ENCODE measurements at regions not wholly inside any gene's neighbourhood (a gene's known extent, or its start where the extent isn't known, plus 50 kb on each side); places are given as distances from the start of the nearest gene placed in this dataset.

- no peak for TF ChIP-seq EZH2 (IDR thresholded peaks at IDR 0.05; ENCODE audit: insufficient read depth, low read length)
- no peak for DNase-seq (ENCODE audit: low read depth)
- H3K9me3 Mint-ChIP-seq (ENCODE audit: unreplicated experiment): peaks cover 5% of the 10 kb centered on the region
- H3K27ac ChIP-seq (ENCODE audit: low read depth, low read length): no peak overlapping the region
- no peaks in the 10 kb centered on the region for H3K36me3 Mint-ChIP-seq (ENCODE audit: low read depth, unreplicated experiment)
- no peaks in the 10 kb centered on the region for H3K27me3 ChIP-seq (ENCODE audit: insufficient read depth, low read length)
- no peaks in the 10 kb centered on the region for H3K4me1 Mint-ChIP-seq (ENCODE audit: low read depth, unreplicated experiment)
- no peaks in the 10 kb centered on the region for H3K79me2 ChIP-seq (ENCODE audit: insufficient read depth, low read length)
- H3K27me3 Mint-ChIP-seq (ENCODE audit: low read depth, unreplicated experiment): no peaks in the 10 kb centered on the region
- FAIRE-seq: no peak
- H3K9ac ChIP-seq (ENCODE audit: low read length): no peak overlapping the region
- no peaks in the 10 kb centered on the region for H4K20me1 ChIP-seq (ENCODE audit: insufficient read depth, low read length)
- no peaks in the 10 kb centered on the region for H3K36me3 ChIP-seq (ENCODE audit: insufficient read depth, low read length)
- no peak overlapping the region for H3K4me2 ChIP-seq (ENCODE audit: low read length)
- no peak overlapping the region for H3K4me3 Mint-ChIP-seq (ENCODE audit: unreplicated experiment)
- no peaks in the 10 kb centered on the region for H3K4me1 ChIP-seq (ENCODE audit: insufficient read depth, low read length)
- H3K9me3 ChIP-seq (ENCODE audit: insufficient read depth, low read depth, low read length): no peaks in the 10 kb centered on the region
- no peak overlapping the region for H2AFZ ChIP-seq (ENCODE audit: low read depth, low read length)
- H3K27ac Mint-ChIP-seq (ENCODE audit: unreplicated experiment): no peak overlapping the region
- H3K4me3 ChIP-seq (ENCODE audit: insufficient read depth, low read depth, low read length): no peak overlapping the region
Observed at GRCh38 chr1:166538646-166539045, 300.6 kb upstream of the POGK start.

GRCh38 chr1:166544036-166544435 is 295.2 kb upstream of the POGK start:
- Histone ChIP-seq H3K27me3 (ENCODE audit: insufficient read depth, low read length) (no peaks in the 10 kb centered on the region), H4K20me1 (ENCODE audit: insufficient read depth, low read length) (no peaks in the 10 kb centered on the region), H3K4me2 (ENCODE audit: low read length) (no peak overlapping the region), H3K9me3 (ENCODE audit: insufficient read depth, low read depth, low read length) (no peaks in the 10 kb centered on the region), H2AFZ (ENCODE audit: low read depth, low read length) (no peak overlapping the region), H3K79me2 (ENCODE audit: insufficient read depth, low read length) (no peaks in the 10 kb centered on the region), H3K9ac (ENCODE audit: low read length) (no peak overlapping the region), H3K27ac (ENCODE audit: low read depth, low read length) (no peak overlapping the region), H3K36me3 (ENCODE audit: insufficient read depth, low read length) (no peaks in the 10 kb centered on the region), H3K4me1 (ENCODE audit: insufficient read depth, low read length) (no peaks in the 10 kb centered on the region), H3K4me3 (ENCODE audit: insufficient read depth, low read depth, low read length) (no peak overlapping the region)
- H3K4me1 Mint-ChIP-seq (ENCODE audit: low read depth, unreplicated experiment): no peaks in the 10 kb centered on the region
- TF ChIP-seq CTCF (IDR thresholded peaks at IDR 0.05; ENCODE audit: insufficient read depth, low read depth, low read length): no peak
- TF ChIP-seq EZH2 (IDR thresholded peaks at IDR 0.05; ENCODE audit: insufficient read depth, low read length): no peak
- FAIRE-seq (no peak), DNase-seq (ENCODE audit: low read depth) (no peak)
- H3K27me3 Mint-ChIP-seq (ENCODE audit: low read depth, unreplicated experiment): no peaks in the 10 kb centered on the region
- peaks cover 1% of the 10 kb centered on the region for H3K9me3 Mint-ChIP-seq (ENCODE audit: unreplicated experiment)
- no peaks in the 10 kb centered on the region for H3K36me3 Mint-ChIP-seq (ENCODE audit: low read depth, unreplicated experiment)
- no peak overlapping the region for H3K27ac Mint-ChIP-seq (ENCODE audit: unreplicated experiment)
- no peak overlapping the region for H3K4me3 Mint-ChIP-seq (ENCODE audit: unreplicated experiment)

- TF ChIP-seq CTCF (IDR thresholded peaks at IDR 0.05; ENCODE audit: insufficient read depth, low read depth, low read length) (no peak), EZH2 (IDR thresholded peaks at IDR 0.05; ENCODE audit: insufficient read depth, low read length) (no peak)
Observed at GRCh38 chr1:166544561-166544960, 294.7 kb upstream of the POGK start.

More at GRCh38 chr1:166544561-166544960, 294.7 kb upstream of the POGK start:
- H4K20me1 ChIP-seq (ENCODE audit: insufficient read depth, low read length): no peaks in the 10 kb centered on the region
- H3K79me2 ChIP-seq (ENCODE audit: insufficient read depth, low read length): no peaks in the 10 kb centered on the region
- FAIRE-seq (no peak), DNase-seq (ENCODE audit: low read depth) (no peak)
- no peak overlapping the region for H3K4me3 ChIP-seq (ENCODE audit: insufficient read depth, low read depth, low read length)
- H3K27me3 ChIP-seq (ENCODE audit: insufficient read depth, low read length): no peaks in the 10 kb centered on the region
- peaks cover 4% of the 10 kb centered on the region for H3K9me3 Mint-ChIP-seq (ENCODE audit: unreplicated experiment)
- H3K36me3 ChIP-seq (ENCODE audit: insufficient read depth, low read length): no peaks in the 10 kb centered on the region
- no peaks in the 10 kb centered on the region for H3K9me3 ChIP-seq (ENCODE audit: insufficient read depth, low read depth, low read length)
- H3K27ac ChIP-seq (ENCODE audit: low read depth, low read length): no peak overlapping the region
- H3K36me3 Mint-ChIP-seq (ENCODE audit: low read depth, unreplicated experiment): no peaks in the 10 kb centered on the region
- no peak overlapping the region for H3K27ac Mint-ChIP-seq (ENCODE audit: unreplicated experiment)
- no peak overlapping the region for H2AFZ ChIP-seq (ENCODE audit: low read depth, low read length)
- H3K4me3 Mint-ChIP-seq (ENCODE audit: unreplicated experiment): no peak overlapping the region
- H3K9ac ChIP-seq (ENCODE audit: low read length): no peak overlapping the region
- H3K4me2 ChIP-seq (ENCODE audit: low read length): no peak overlapping the region
- H3K4me1 Mint-ChIP-seq (ENCODE audit: low read depth, unreplicated experiment): no peaks in the 10 kb centered on the region
- no peaks in the 10 kb centered on the region for H3K27me3 Mint-ChIP-seq (ENCODE audit: low read depth, unreplicated experiment)
- H3K4me1 ChIP-seq (ENCODE audit: insufficient read depth, low read length): no peaks in the 10 kb centered on the region
